Uterus (tissue), 2 donors: ENCODE measurements at regions not wholly inside any gene's neighbourhood (a gene's known extent, or its start where the extent isn't known, plus 50 kb on each side); places are given as distances from the start of the nearest gene placed in this dataset.

Source experiments
- POLR2A ChIP-seq, 2 donors: fragments of 450-650 bp; IDR thresholded peaks; one replicate each; pipeline ENCODE4 v1.6.1; 2016; ENCODE audit warnings: antibody characterized with exemption in 2 of 2, mild to moderate bottlenecking in 1 of 2, moderate library complexity in 1 of 2
- TF ChIP-seq, protein P1 (sequence below), 4 experiments: fragments of 200-600 bp in 2 of 4; fragments of 450-650 bp in 2 of 4; sonication (generic) in 2 of 4; IDR thresholded peaks; one replicate each; pipeline ENCODE4 v1.5.1; 2016 to 2019; ENCODE audit warnings: antibody characterized with exemption in 4 of 4, mild to moderate bottlenecking in 2 of 4, moderate library complexity in 1 of 4

- TF ChIP-seq, protein P1, sequence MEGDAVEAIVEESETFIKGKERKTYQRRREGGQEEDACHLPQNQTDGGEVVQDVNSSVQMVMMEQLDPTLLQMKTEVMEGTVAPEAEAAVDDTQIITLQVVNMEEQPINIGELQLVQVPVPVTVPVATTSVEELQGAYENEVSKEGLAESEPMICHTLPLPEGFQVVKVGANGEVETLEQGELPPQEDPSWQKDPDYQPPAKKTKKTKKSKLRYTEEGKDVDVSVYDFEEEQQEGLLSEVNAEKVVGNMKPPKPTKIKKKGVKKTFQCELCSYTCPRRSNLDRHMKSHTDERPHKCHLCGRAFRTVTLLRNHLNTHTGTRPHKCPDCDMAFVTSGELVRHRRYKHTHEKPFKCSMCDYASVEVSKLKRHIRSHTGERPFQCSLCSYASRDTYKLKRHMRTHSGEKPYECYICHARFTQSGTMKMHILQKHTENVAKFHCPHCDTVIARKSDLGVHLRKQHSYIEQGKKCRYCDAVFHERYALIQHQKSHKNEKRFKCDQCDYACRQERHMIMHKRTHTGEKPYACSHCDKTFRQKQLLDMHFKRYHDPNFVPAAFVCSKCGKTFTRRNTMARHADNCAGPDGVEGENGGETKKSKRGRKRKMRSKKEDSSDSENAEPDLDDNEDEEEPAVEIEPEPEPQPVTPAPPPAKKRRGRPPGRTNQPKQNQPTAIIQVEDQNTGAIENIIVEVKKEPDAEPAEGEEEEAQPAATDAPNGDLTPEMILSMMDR (IDR thresholded peaks at IDR 0.05) = no peak
- no peak for TF ChIP-seq POLR2A (IDR thresholded peaks at IDR 0.05)
These were observed 217.5 kb upstream of the ROPN1 start for GRCh38 chr3:124209426-124209825.
